GM19395 (cell line): ENCODE measurements at regions not wholly inside any gene's neighbourhood (a gene's known extent, or its start where the extent isn't known, plus 50 kb on each side); places are given as distances from the start of the nearest gene placed in this dataset.
A peak's percentile ranks its signal among the peaks of the same experiment; 100 is the strongest.

Experiments used
- ATAC-seq: cut with Tn5 transposase; IDR thresholded peaks from one replicate; pipeline ENCODE4 v1.9.1; 2021; ENCODE audit warnings: mild to moderate bottlenecking, moderate library complexity; ENCODE audit not compliant: unreplicated experiment

GRCh38 chr13:105037110-105037509 is 1498.4 kb downstream of the EFNB2 start:
- ATAC-seq = no peak

- ATAC-seq = no peak
Observed at GRCh38 chr13:105035092-105035491, 1500.4 kb downstream of the EFNB2 start.

- ATAC-seq = no peak
Observed at GRCh38 chr13:105033999-105034398, 1501.5 kb downstream of the EFNB2 start.

GRCh38 chr13:105031306-105031705 is 1504.2 kb downstream of the EFNB2 start:
- ATAC-seq = no peak

GRCh38 chr13:105030851-105031250 is 1504.6 kb downstream of the EFNB2 start:
- ATAC-seq = no peak

- no peak for ATAC-seq
Observed at GRCh38 chr13:105019073-105019472, 1516.4 kb downstream of the EFNB2 start.

GRCh38 chr13:105016266-105016665 is 1519.2 kb downstream of the EFNB2 start:
- no peak for ATAC-seq

GRCh38 chr13:105008604-105009003 is 1526.9 kb downstream of the EFNB2 start:
- ATAC-seq = no peak

- ATAC-seq = no peak
Observed at GRCh38 chr13:105007166-105007808, 1528.2 kb downstream of the EFNB2 start.

GRCh38 chr13:104996022-104996421 is 1539.4 kb downstream of the EFNB2 start:
- ATAC-seq = no peak

GRCh38 chr13:104993708-104994107 is 1541.8 kb downstream of the EFNB2 start:
- ATAC-seq = no peak

- ATAC-seq = no peak
Observed at GRCh38 chr13:104987621-104988020, 1547.8 kb downstream of the EFNB2 start.

- peak; percentile 85 for ATAC-seq
Observed at GRCh38 chr13:104984296-104984818, 1551.1 kb downstream of the EFNB2 start.

GRCh38 chr13:104983601-104984000 is 1551.9 kb downstream of the EFNB2 start:
- ATAC-seq = no peak

- no peak for ATAC-seq
Observed at GRCh38 chr13:104980586-104980985, 1554.9 kb downstream of the EFNB2 start.

GRCh38 chr13:104979281-104980030 is 1556.0 kb downstream of the EFNB2 start:
- no peak for ATAC-seq

GRCh38 chr13:104976986-104977385 is 1558.5 kb downstream of the EFNB2 start:
- ATAC-seq = no peak

GRCh38 chr13:104975272-104975671 is 1560.2 kb downstream of the EFNB2 start:
- ATAC-seq = peak; percentile 76

- no peak for ATAC-seq
Observed at GRCh38 chr13:104968876-104969275, 1566.6 kb downstream of the EFNB2 start.

- no peak for ATAC-seq
Observed at GRCh38 chr13:104967836-104968630, 1567.4 kb downstream of the EFNB2 start.

GRCh38 chr13:104967376-104967775 is 1568.1 kb downstream of the EFNB2 start:
- ATAC-seq = no peak
